ENCODE measurements at regions not wholly inside any gene's neighbourhood (a gene's known extent, or its start where the extent isn't known, plus 50 kb on each side); places are given as distances from the start of the nearest gene placed in this dataset.

DNA sequence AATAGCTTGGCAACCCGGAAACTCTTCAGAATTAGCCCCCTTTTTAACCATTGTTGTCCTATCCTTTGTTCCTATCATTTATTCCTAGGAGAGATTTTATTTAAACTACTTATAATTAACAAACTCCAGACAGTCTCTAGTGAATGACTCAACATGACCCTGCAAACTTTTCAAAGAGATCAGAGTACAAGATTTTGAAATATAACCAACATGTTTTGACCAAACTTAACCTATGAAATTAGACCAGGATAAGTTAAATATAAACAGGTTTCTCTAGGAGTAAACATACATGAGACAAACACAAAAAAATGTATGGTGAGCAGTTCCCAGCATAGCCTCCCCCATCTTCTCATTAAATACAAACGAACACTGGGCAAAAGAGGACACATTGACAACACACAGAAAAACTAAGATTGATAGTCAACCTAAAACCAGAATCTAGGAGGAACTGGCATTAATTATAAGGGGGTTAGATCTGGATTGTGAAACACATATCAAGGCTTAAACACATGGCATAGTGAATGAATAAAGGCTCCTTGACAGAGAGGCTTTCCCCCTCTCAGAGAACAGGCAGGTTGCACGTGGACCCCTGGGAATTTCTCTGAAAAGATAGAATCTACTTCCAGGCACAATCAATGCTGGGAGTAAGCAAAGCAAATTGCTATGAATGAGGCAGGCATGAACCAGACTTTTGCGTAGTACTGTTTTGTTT is 284.1 kb downstream of the IRS1 start:
- no peak for DNase-seq

- no peak for DNase-seq
Measured at GRCh38 chr2:226514895-226515294, 284.7 kb downstream of the IRS1 start.

- no peak for DNase-seq
Measured at GRCh38 chr2:226511311-226511710, 288.3 kb downstream of the IRS1 start.

DNA sequence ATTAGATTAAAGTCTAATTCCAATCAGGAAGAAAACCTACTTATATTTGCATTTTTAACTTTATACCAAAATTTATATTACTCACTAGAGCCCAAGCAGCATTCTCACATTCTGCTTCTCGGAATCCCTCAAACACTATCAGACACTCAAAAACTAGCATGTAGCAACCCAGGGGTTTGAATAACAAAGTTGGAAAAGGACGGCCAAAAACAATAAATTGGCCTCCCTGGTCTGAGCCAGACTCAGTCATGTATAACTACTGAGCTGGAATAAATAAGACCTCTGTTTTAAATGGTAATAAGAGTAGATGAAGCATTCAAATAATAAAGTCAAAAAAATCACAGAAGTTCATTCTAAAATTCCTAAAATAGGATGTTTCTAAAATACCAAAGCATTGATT is 290.9 kb downstream of the IRS1 start:
- no peak for DNase-seq

GRCh38 chr2:226508005-226508404 is 291.6 kb downstream of the IRS1 start:
- DNase-seq, result no peak

DNA sequence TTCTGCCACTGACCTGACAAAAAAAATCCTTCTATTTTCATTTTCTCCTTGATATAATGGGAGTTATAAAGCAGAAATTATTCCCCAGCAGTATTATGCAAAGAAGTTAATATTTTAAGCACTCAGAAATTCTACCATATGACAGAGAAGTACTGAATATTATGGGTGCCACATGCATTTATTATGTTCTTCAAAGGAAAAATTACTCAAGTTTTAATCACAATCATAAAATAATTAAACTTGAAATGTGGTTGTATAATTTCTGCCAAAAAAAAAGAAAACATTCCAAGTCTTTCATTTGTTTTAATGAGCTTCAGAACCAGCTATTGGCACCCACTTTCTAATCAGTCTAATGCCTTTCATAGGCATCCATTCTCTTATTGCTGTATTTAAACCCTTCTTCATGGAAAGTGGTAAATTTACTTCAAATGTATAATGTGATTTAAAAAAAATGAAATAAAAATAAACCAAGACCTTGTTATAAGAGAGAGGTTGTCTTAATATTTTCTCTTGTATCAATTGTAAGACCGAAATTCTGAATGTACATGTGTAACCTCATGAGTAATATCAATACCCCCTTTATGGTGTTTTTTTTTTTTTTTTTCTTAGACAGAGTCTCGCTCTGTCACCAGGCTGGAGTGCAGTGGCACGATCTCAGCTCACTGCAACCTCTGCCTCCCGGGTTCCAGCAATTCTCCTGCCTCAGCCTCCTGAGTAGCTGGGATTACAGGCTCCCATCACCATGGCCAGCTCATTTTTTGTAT is 302.3 kb downstream of the IRS1 start:
- no peak for DNase-seq

- no peak for DNase-seq
Measured at GRCh38 chr2:226496273-226496550, 303.4 kb downstream of the IRS1 start.

GRCh38 chr2:226495466-226496272 is 304.0 kb downstream of the IRS1 start:
- DNase-seq, result no peak

GRCh38 chr2:226491112-226491511 is 308.5 kb downstream of the IRS1 start:
- no peak for DNase-seq

DNA sequence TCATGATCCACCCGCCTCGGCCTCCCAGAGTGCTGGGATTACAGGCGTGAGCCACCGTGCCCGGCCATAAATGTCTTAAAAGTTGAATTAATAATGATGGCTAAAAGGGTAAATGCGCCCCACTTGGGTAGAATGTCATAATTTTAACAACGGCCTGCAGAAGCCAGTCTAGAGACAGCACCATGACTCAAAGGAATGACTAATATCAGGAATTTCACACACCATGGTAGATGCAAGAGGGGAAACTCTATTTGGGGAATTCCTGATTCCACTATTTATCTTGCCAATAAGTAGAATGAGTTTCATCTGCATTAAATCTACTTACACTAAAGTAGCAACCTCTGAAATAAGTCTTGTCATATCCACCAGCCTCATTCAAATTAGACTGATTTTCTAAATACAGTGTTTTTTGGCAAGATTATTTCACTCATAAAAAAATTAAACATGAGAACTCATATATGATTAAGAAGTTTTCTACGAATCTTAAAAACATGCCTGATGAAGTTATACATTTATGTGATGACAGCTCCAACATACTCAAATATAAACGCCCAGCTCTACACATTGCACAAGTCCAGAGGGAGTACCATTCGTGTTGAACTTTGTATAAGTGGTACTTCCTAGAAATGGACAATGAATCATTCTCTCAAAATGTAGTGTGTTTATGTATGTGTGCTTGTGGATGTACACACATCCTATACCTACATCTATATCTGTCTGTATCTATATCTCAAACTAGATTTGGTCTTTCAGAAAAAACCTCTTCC is 309.7 kb downstream of the IRS1 start:
- no peak for DNase-seq

DNA sequence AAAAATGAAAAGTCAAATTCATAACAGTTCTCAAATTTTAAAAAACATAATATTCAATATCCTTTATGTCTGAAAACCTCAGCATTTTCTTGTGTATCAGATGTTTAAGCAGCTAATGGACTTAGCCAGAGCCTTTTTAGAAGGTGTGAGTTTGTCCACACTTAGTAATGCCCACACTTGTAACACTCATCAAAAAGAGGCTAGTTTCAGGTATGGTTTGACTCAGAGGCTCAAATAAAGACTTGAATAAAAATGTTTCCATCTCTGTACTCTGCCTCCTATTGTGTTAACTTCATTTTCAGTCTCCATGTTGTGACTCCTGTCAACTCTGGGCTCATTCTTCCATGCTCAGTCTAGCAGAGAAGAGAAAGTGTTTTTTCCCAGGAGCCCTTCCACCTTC is 311.6 kb downstream of the IRS1 start:
- no peak for DNase-seq

DNA sequence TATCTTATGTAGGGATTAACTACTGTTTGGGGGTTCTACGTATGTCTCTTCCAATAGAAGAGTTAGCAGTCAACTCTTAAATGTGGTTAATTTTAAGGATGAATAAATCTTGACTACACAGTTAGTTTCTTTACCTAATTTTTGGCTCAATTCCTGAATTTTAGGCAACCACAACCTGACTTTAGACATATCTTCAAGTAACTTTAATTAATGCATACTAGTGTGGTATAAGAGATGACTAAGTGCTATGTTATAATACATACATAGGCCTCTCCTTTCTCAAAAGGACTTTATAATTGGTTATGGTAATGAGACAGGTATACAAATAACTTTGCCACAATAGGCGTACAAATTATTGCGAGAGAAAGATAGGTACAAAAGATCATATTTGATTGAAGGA is 312.0 kb downstream of the IRS1 start:
- DNase-seq, result no peak

- no peak for DNase-seq
Measured at GRCh38 chr2:226483745-226484619, 315.6 kb downstream of the IRS1 start.

DNA sequence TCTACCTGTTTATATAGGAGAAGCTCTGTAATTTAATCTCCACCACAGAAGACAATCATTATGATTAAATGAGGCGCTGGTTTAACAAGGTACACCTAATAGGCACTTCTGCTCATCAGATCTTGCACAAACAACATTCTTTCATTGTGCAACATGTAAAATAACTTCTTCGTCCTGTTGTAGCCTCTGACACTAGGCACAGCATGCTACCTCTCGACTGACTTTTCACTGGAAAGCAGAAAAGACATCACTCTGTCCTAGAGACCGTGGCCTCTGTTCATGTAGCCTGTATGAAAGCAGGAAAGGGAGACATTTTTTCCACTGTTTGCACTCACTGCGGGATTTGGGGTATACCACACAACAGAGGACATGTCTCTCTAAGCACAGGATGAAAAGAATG is 316.5 kb downstream of the IRS1 start:
- DNase-seq, result no peak

DNA sequence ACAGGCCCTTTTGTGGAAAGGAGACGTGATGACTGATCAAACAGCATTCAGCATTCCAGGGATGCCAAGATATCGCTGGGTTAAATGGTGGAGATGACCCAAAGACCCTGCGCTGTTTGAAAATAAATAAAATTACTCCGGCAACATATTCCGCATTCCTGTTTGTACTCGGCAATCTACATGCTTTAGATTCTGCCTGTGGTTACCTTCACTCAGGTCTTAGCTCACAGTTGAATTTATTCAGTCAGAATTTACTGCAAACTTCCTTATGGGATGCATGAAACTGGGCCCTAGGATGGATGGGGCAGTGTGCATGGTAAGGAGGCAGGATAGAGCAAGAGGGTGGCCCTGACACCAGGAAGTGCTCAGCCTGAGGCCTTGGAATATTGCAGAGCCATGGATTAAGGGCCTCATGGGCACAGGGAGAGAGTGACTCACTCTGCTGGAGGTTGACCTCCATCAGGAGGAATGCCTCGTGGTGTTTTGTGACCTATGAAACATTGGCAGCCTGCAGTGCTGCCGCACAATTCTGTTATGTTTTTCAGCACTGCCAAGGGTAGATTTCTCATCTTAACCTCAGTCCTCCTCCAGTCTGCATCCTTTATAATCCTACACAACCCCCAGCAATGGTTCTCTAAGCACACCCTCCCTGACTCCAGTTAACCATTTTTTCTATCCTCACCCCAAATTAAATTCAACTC is 321.4 kb downstream of the IRS1 start:
- no peak for DNase-seq

GRCh38 chr2:226477221-226478108 is 322.2 kb downstream of the IRS1 start:
- DNase-seq, result no peak

- DNase-seq, result no peak
Measured at GRCh38 chr2:226475650-226476049, 324.0 kb downstream of the IRS1 start.

- no peak for DNase-seq
Measured at GRCh38 chr2:226474131-226474530, 325.5 kb downstream of the IRS1 start.

- DNase-seq, result no peak
Measured at GRCh38 chr2:226471987-226472470, 327.6 kb downstream of the IRS1 start.

DNA sequence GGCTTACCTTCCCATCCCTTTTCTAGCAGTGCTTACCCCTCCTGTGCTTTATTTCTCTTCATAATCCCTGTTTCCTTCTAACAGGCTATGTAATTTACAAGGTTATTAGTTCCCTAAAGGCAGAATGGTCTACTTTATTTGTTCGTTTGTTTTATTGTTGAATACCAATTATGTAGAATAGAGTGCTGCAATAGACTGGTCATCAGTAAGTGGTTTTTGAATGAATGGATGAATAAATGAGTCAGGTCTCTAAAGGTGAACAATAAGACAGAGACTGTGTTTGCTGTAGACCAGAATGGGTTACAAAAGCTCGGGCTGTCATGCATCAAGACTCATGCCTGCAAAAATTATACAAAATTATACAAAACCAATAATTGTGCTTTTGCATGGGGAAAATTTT is 332.0 kb downstream of the IRS1 start:
- no peak for DNase-seq
